HepG2 (cell line): ENCODE measurements at regions not wholly inside any gene's neighbourhood (a gene's known extent, or its start where the extent isn't known, plus 50 kb on each side); places are given as distances from the start of the nearest gene placed in this dataset.
A peak's percentile ranks its signal among the peaks of the same experiment; 100 is the strongest.

Source experiments
- ATAC-seq: fragments of 200-7000 bp; cut with Tn5 transposase; 3 replicates; pipeline ENCODE4 v1.9.1; 2020; ENCODE audit warnings: mild to moderate bottlenecking, moderate library complexity
- BruUV-seq: library from RNA; stranded (reverse); fragments of 400-500 nt; replicated peaks from 2 replicates; lab custom pipeline; 2021; lab: Mats Ljungman, UMichigan
- CTCF ChIA-PET: fragments of 300-600 bp; formaldehyde crosslinking; extraction: SDS; loops from one replicate; lab custom pipeline; 2021; ENCODE audit warnings: low total read pairs, inconsistent platforms, low intra/inter-chr PET ratio; lab: Yijun Ruan, JAX
- POLR2A ChIA-PET: fragments of 350-600 bp; sonication (Branson Sonifier 250); formaldehyde crosslinking; loops from one replicate; lab custom pipeline; 2020; ENCODE audit warnings: antibody characterized with exemption, inconsistent platforms; lab: Yijun Ruan, JAX
- DNase-seq: peaks from one replicate; pipeline ENCODE4 v3.0.0-alpha.2; 2015; ENCODE audit warnings: low spot score
- FAIRE-seq: peaks from 3 replicates; lab custom pipeline; 2011; peaks lifted over from hg19 to GRCh38; lab: Jason Lieb, UNC
- H2AFZ ChIP-seq: one replicate; pipeline ENCODE4 v1.6.1; 2011; ENCODE audit warnings: low read length, inconsistent platforms
- H3K27ac ChIP-seq: fragments of 300-600 bp; 3 replicates; pipeline ENCODE4 v1.8.0; 2011; ENCODE audit warnings: mixed run types, mild to moderate bottlenecking, mixed read lengths, low read length, inconsistent platforms; ENCODE audit not compliant: insufficient read depth; ENCODE audit errors: extremely low read length
- H3K27me3 ChIP-seq, 2 experiments: fragments of 200-600 bp in 1 of 2; 2 replicates in 1 of 2; 3 replicates in 1 of 2; pipeline versions ENCODE4 v1.6.0 to v1.8.0; 2011; ENCODE audit warnings: low read length in 2 of 2, mild to moderate bottlenecking in 2 of 2, moderate library complexity in 2 of 2, inconsistent platforms in 1 of 2; ENCODE audit not compliant: insufficient read depth in 2 of 2, control insufficient read depth in 1 of 2
- H3K36me3 ChIP-seq, 2 experiments: fragments of 200-600 bp in 1 of 2; replicated peaks in 1 of 2; 2 replicates in 1 of 2; 3 replicates in 1 of 2; pipeline versions ENCODE4 v1.5.1 to v1.8.0; 2011; ENCODE audit warnings: low read length in 2 of 2, inconsistent platforms in 1 of 2; ENCODE audit not compliant: insufficient read depth in 2 of 2, control insufficient read depth in 1 of 2
- H3K4me1 ChIP-seq: 2 replicates; pipeline ENCODE4 v1.5.1; 2012; ENCODE audit warnings: low read length, inconsistent platforms; ENCODE audit not compliant: insufficient read depth
- H3K4me2 ChIP-seq: 2 replicates; pipeline ENCODE4 v1.6.0; 2011; ENCODE audit warnings: low read depth, low read length, inconsistent platforms
- H3K4me3 ChIP-seq, 3 experiments: fragments of 200-600 bp in 1 of 3; sonication (generic), shearing (Covaris generic) in 1 of 3; replicated peaks in 1 of 3; 2 replicates each; pipeline ENCODE4 v1.5.1; 2011 to 2016; ENCODE audit warnings: low read length in 3 of 3, inconsistent platforms in 2 of 3, low read depth in 2 of 3, mild to moderate bottlenecking in 2 of 3, control low read depth in 1 of 3, mixed read lengths in 1 of 3; ENCODE audit not compliant: insufficient read depth in 1 of 3
- H3K79me2 ChIP-seq: one replicate; pipeline ENCODE4 v1.6.1; 2011; ENCODE audit warnings: low read length, inconsistent platforms; ENCODE audit not compliant: insufficient read depth
- H3K9ac ChIP-seq: 2 replicates; pipeline ENCODE4 v1.6.0; 2011; ENCODE audit warnings: mild to moderate bottlenecking, low read depth, low read length, inconsistent platforms; ENCODE audit not compliant: insufficient read depth
- H3K9me3 ChIP-seq: 2 replicates; pipeline ENCODE4 v1.5.1; 2012; ENCODE audit warnings: mild to moderate bottlenecking, low read length
- H4K20me1 ChIP-seq: 2 replicates; pipeline ENCODE4 v1.6.0; 2011; ENCODE audit warnings: inconsistent platforms, mild to moderate bottlenecking, low read length, moderate library complexity; ENCODE audit not compliant: insufficient read depth
- ATF7 ChIP-seq, 2 experiments: fragments of 450-650 bp in 1 of 2; sonication (generic) in 1 of 2; formaldehyde crosslinking in 1 of 2; IDR thresholded peaks; 2 replicates each; pipeline versions ENCODE4 v1.4.0 to v1.6.1; 2016 to 2020; ENCODE audit warnings: antibody characterized with exemption in 1 of 2, mild to moderate bottlenecking in 1 of 2, missing genetic modification reagents in 1 of 2
- CREB1 ChIP-seq, 2 experiments: fragments of 450-650 bp in 1 of 2; IDR thresholded peaks; 2 replicates each; pipeline ENCODE4 v1.6.1; 2016 to 2017; ENCODE audit warnings: control low read depth in 1 of 2, mild to moderate bottlenecking in 1 of 2, missing compliant biosample characterization in 1 of 2, missing genetic modification characterization in 1 of 2
- NPAS2 ChIP-seq: sonication (generic); formaldehyde crosslinking; IDR thresholded peaks from 2 replicates; pipeline ENCODE4 v1.8.0; 2022; ENCODE audit warnings: mild to moderate bottlenecking, missing genetic modification reagents, borderline replicate concordance
- ZBTB40 ChIP-seq, 2 experiments: fragments of 450-650 bp in 1 of 2; sonication (generic) in 1 of 2; formaldehyde crosslinking in 1 of 2; IDR thresholded peaks; 2 replicates each; pipeline versions ENCODE4 v1.6.1 to v1.8.0; 2016 to 2022; ENCODE audit warnings: antibody characterized with exemption in 1 of 2, mild to moderate bottlenecking in 1 of 2, missing genetic modification reagents in 1 of 2
- ZNF230 ChIP-seq: sonication (generic); formaldehyde crosslinking; IDR thresholded peaks from 2 replicates; pipeline ENCODE4 v1.4.0; 2020; ENCODE audit warnings: mild to moderate bottlenecking, missing genetic modification reagents
- ZNF468 ChIP-seq: sonication (generic); formaldehyde crosslinking; IDR thresholded peaks from 2 replicates; pipeline ENCODE4 v1.8.0; 2022; ENCODE audit warnings: mild to moderate bottlenecking, moderate library complexity, missing genetic modification reagents
- WGBS: methylation state at CpG from one replicate; pipeline ENCODE4 v1.1.6; 2017; ENCODE audit warnings: low lambda C conversion rate; 5-methylcytosine and 5-hydroxymethylcytosine counted together
- in situ Hi-C: cut with HindIII; loops from 2 replicates; pipeline ENCODE4 v1.10.0; 2017; ENCODE audit warnings: low pct_unique_long_range_greater_than_20kb; ENCODE audit not compliant: extremely low pct_ligation_motif_present
- intact Hi-C: fragments of 100-400 bp; cut with micrococcal nuclease; formaldehyde crosslinking; loops from one replicate; pipeline ENCODE4 v1.10.0; 2022; ENCODE audit not compliant: unreplicated experiment

- H3K79me2 ChIP-seq: no peaks in the 10 kb centered on the region
- H3K4me1 ChIP-seq: no peaks in the 10 kb centered on the region
- in situ Hi-C loops: no loop called here
- no peak for FAIRE-seq
- 18% methylated on average over 13 of the region's 14 CpGs for WGBS
- no TSS peak for BruUV-seq
- ChIA-PET POLR2A (no interaction called here), CTCF (no interaction called here)
- no peak overlapping the region for H3K4me2 ChIP-seq
- no peak overlapping the region for H3K4me3 ChIP-seq
- no peak overlapping the region for H3K9ac ChIP-seq
- H3K27me3 ChIP-seq: peaks cover 0 to 18% of the 10 kb centered on the region in 2 experiments; a peak in 3 of 5 replicates
- TF ChIP-seq CREB1 (IDR thresholded peaks at IDR 0.05): peak; percentile 84
- TF ChIP-seq CREB1 (CRISPR knock-in tag; IDR thresholded peaks at IDR 0.05): no peak
- TF ChIP-seq ATF7 (IDR thresholded peaks at IDR 0.05): peak; percentile 82
- no peak for TF ChIP-seq ATF7 (CRISPR knock-in tag; IDR thresholded peaks at IDR 0.05)
- TF ChIP-seq ZNF230 (CRISPR knock-in tag): no peak
- TF ChIP-seq, all 625 proteins: peak for 2
- no peak overlapping the region for H3K27ac ChIP-seq
- no peak for DNase-seq
- no peaks in the 10 kb centered on the region for H4K20me1 ChIP-seq
- ATAC-seq: peak; percentile 31; the same call in 1 of the 3 replicates
- intact Hi-C loops: no loop called here
- H3K36me3 ChIP-seq: no peaks in the 10 kb centered on the region
- no peak overlapping the region for H2AFZ ChIP-seq
- no peaks in the 10 kb centered on the region for H3K9me3 ChIP-seq
These were observed 64.8 kb upstream of the TMEM260 start for GRCh38 chr14:56514663-56515371.

- intact Hi-C loops: no loop called here
- Histone ChIP-seq H3K4me1 (no peaks in the 10 kb centered on the region), H3K27ac (no peak overlapping the region), H3K79me2 (no peaks in the 10 kb centered on the region), H3K9me3 (no peaks in the 10 kb centered on the region), H3K27me3 (peaks cover 0 to 18% of the 10 kb centered on the region in 2 experiments; a peak in 3 of 5 replicates), H3K9ac (no peak overlapping the region), H3K4me3 (no peak overlapping the region), H3K4me2 (no peak overlapping the region), H3K36me3 (no peaks in the 10 kb centered on the region), H4K20me1 (no peaks in the 10 kb centered on the region), H2AFZ (no peak overlapping the region)
- in situ Hi-C loops: no loop called here
- ChIA-PET POLR2A (no interaction called here), CTCF (no interaction called here)
- ATAC-seq (no peak), DNase-seq (no peak), FAIRE-seq (no peak)
- WGBS: 3% methylated on average over 2 of the region's 2 CpGs
- no TSS peak for BruUV-seq
- no peak for TF ChIP-seq NPAS2 (CRISPR knock-in tag)
- TF ChIP-seq ZBTB40 (IDR thresholded peaks at IDR 0.05): no peak
- TF ChIP-seq ZBTB40 (CRISPR knock-in tag; IDR thresholded peaks at IDR 0.05): no peak
- no peak for TF ChIP-seq ZNF468
These were observed 63.9 kb upstream of the TMEM260 start for GRCh38 chr14:56515739-56516138.
